K562 (cell line): ENCODE measurements at regions not wholly inside any gene's neighbourhood (a gene's known extent, or its start where the extent isn't known, plus 50 kb on each side); places are given as distances from the start of the nearest gene placed in this dataset.

Experiments used
- CAMTA2 ChIP-seq: fragments of 250-450 bp; sonication (Bioruptor Pico); conservative IDR thresholded peaks from 2 replicates; pipeline ENCODE4 v1.5.1; 2022
- CC2D1A ChIP-seq: fragments of 450-650 bp; IDR thresholded peaks from 2 replicates; pipeline ENCODE4 v1.6.1; 2017; ENCODE audit warnings: mild to moderate bottlenecking
- CHD4 ChIP-seq: fragments of 200-600 bp; sonication (generic); IDR thresholded peaks from 3 replicates; pipeline ENCODE4 v1.6.1; 2012; ENCODE audit warnings: low read depth, mild to moderate bottlenecking, mixed read lengths, low read length, inconsistent platforms; ENCODE audit not compliant: insufficient read depth, insufficient replicate concordance, poor library complexity, severe bottlenecking
- ELF4 ChIP-seq: fragments of 450-650 bp; formaldehyde crosslinking; IDR thresholded peaks from 2 replicates; pipeline ENCODE4 v1.4.0; 2022; ENCODE audit warnings: missing genetic modification characterization
- FIP1L1 ChIP-seq: fragments of 200-400 bp; formaldehyde crosslinking; IDR thresholded peaks from 2 replicates; pipeline ENCODE4 v1.6.1; 2018; ENCODE audit warnings: mild to moderate bottlenecking, low read depth, low read length; ENCODE audit not compliant: poor library complexity, severe bottlenecking
- NFXL1 ChIP-seq: fragments of 450-650 bp; formaldehyde crosslinking; IDR thresholded peaks from 2 replicates; pipeline ENCODE4 v1.4.0; 2021; ENCODE audit warnings: mild to moderate bottlenecking
- RBM39 ChIP-seq: fragments of 200-400 bp; formaldehyde crosslinking; optimal IDR thresholded peaks from 2 replicates; pipeline ENCODE3; 2018; ENCODE audit warnings: low read depth, low read length
- TF ChIP-seq, protein P1 (sequence below), 3 experiments: IDR thresholded peaks in 2 of 3; conservative IDR thresholded peaks in 1 of 3; 2 replicates each; pipeline ENCODE4 v1.5.1; 2011 to 2012; ENCODE audit warnings: low read length in 3 of 3, mild to moderate bottlenecking in 3 of 3, control low read depth in 2 of 3, improper control_type of control experiment in 1 of 3, inconsistent platforms in 1 of 3, low read depth in 1 of 3, mixed read lengths in 1 of 3, moderate library complexity in 1 of 3; ENCODE audit not compliant: insufficient read depth in 2 of 3
- TF ChIP-seq, protein P2 (sequence below): IDR thresholded peaks from 3 replicates; pipeline ENCODE4 v1.6.1; 2011; ENCODE audit warnings: borderline replicate concordance, mild to moderate bottlenecking; ENCODE audit not compliant: insufficient read length, insufficient read depth

- TF ChIP-seq ELF4 (CRISPR knock-in tag) (no peak), NFXL1 (CRISPR knock-in tag) (no peak), CAMTA2 (CRISPR knock-in tag) (no peak), RBM39 (no peak), CHD4 (no peak), FIP1L1 (no peak), CC2D1A (no peak)
- TF ChIP-seq, protein P1, sequence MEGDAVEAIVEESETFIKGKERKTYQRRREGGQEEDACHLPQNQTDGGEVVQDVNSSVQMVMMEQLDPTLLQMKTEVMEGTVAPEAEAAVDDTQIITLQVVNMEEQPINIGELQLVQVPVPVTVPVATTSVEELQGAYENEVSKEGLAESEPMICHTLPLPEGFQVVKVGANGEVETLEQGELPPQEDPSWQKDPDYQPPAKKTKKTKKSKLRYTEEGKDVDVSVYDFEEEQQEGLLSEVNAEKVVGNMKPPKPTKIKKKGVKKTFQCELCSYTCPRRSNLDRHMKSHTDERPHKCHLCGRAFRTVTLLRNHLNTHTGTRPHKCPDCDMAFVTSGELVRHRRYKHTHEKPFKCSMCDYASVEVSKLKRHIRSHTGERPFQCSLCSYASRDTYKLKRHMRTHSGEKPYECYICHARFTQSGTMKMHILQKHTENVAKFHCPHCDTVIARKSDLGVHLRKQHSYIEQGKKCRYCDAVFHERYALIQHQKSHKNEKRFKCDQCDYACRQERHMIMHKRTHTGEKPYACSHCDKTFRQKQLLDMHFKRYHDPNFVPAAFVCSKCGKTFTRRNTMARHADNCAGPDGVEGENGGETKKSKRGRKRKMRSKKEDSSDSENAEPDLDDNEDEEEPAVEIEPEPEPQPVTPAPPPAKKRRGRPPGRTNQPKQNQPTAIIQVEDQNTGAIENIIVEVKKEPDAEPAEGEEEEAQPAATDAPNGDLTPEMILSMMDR (IDR thresholded peaks at IDR 0.05 in 2 of 3, conservative IDR thresholded peaks at IDR 0.05 in 1 of 3; ENCODE audit: insufficient read depth in 2 of 3, low read depth in 1 of 3, low read length in 3 of 3): no peak
- TF ChIP-seq, protein P2, sequence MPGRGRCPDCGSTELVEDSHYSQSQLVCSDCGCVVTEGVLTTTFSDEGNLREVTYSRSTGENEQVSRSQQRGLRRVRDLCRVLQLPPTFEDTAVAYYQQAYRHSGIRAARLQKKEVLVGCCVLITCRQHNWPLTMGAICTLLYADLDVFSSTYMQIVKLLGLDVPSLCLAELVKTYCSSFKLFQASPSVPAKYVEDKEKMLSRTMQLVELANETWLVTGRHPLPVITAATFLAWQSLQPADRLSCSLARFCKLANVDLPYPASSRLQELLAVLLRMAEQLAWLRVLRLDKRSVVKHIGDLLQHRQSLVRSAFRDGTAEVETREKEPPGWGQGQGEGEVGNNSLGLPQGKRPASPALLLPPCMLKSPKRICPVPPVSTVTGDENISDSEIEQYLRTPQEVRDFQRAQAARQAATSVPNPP: no peak
These were observed 350.4 kb downstream of the TMEM121 start for GRCh38 chr14:105876829-105877228.
